Esophagus mucosa (tissue), 1 donor: ENCODE measurements at regions not wholly inside any gene's neighbourhood (a gene's known extent, or its start where the extent isn't known, plus 50 kb on each side); places are given as distances from the start of the nearest gene placed in this dataset.
"Not testable (repeated sequence)": the region's sequence is repeated elsewhere in the genome, so short reads cannot be mapped to it uniquely, and the experiment has no call there.

Source experiments
- ATAC-seq: fragments of 200-7000 bp; cut with Tn5 transposase; one replicate; pipeline ENCODE4 v1.9.1; 2020
- donor health status: DM: yes; HTN: yes; CAD: no.

- peak; percentile 98 for ATAC-seq
Measured at GRCh38 chr12:38384816-38385378, 68.3 kb downstream of the ALG10B start.

GRCh38 chr12:38385486-38385885, 68.9 kb downstream of the ALG10B start:
- ATAC-seq, result peak; percentile 75

GRCh38 chr12:38386205-38386985, 69.8 kb downstream of the ALG10B start:
- peak; percentile 19 for ATAC-seq

GRCh38 chr12:38389614-38390013, 73.0 kb downstream of the ALG10B start:
- ATAC-seq, result no peak

- ATAC-seq, result peak; percentile 73
Measured at GRCh38 chr12:38391007-38391406, 74.4 kb downstream of the ALG10B start.

GRCh38 chr12:38392554-38393144, 76.1 kb downstream of the ALG10B start:
- ATAC-seq, result peak; percentile 97

- ATAC-seq, result peak; percentile 26
Measured at GRCh38 chr12:38399711-38400206, 83.2 kb downstream of the ALG10B start.

GRCh38 chr12:38402811-38403210, 86.2 kb downstream of the ALG10B start:
- ATAC-seq, result no peak

GRCh38 chr12:38409511-38409910, 92.9 kb downstream of the ALG10B start:
- ATAC-seq, result no peak

- no peak for ATAC-seq
Measured at GRCh38 chr12:38411426-38411825, 94.9 kb downstream of the ALG10B start.

GRCh38 chr12:38411946-38412345, 95.4 kb downstream of the ALG10B start:
- ATAC-seq, result no peak

GRCh38 chr12:38417101-38417500, 100.5 kb downstream of the ALG10B start:
- ATAC-seq, result peak; percentile 77

- no peak for ATAC-seq
Measured at GRCh38 chr12:38424436-38424835, 107.9 kb downstream of the ALG10B start.

GRCh38 chr12:38427442-38427841, 110.9 kb downstream of the ALG10B start:
- ATAC-seq, result no peak

GRCh38 chr12:38431921-38432320, 115.3 kb downstream of the ALG10B start:
- no peak for ATAC-seq

GRCh38 chr12:38441871-38442281, 125.3 kb downstream of the ALG10B start:
- ATAC-seq, result not testable (repeated sequence)

- no peak for ATAC-seq
Measured at GRCh38 chr12:38445040-38445439, 128.5 kb downstream of the ALG10B start.

GRCh38 chr12:38448991-38449390, 132.4 kb downstream of the ALG10B start:
- ATAC-seq, result no peak

- peak; percentile 71 for ATAC-seq
Measured at GRCh38 chr12:38456537-38457120, 140.1 kb downstream of the ALG10B start.

- no peak for ATAC-seq
Measured at GRCh38 chr12:38465020-38465419, 148.4 kb downstream of the ALG10B start.

GRCh38 chr12:38469715-38470114, 153.1 kb downstream of the ALG10B start:
- no peak for ATAC-seq

GRCh38 chr12:38477340-38478090, 160.9 kb downstream of the ALG10B start:
- no peak for ATAC-seq

- ATAC-seq, result peak; percentile 55
Measured at GRCh38 chr12:38480594-38480993, 164.0 kb downstream of the ALG10B start.
